ENCODE measurements at regions not wholly inside any gene's neighbourhood (a gene's known extent, or its start where the extent isn't known, plus 50 kb on each side); places are given as distances from the start of the nearest gene placed in this dataset.

DNA sequence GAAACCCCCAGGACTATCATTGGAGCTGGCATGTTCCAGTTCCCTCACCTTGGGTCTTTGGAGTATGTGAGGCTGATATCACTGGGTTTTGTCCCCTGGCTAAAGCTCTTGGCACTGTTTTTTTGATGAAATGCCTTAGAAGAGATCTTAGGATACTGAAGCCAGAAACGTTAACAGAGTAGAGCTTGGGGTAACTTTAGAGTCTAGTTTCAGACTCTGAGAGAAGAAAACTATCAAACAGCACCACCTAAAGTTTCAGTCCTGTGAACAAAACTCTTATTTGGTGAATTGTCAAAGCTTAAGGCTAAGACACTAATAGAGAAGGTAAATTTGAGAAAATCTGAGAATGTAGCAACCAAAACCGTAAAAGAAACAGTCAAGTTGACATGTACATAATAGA, 111.7 kb upstream of the PUM3 start:
- TF ChIP-seq CTCF (conservative IDR thresholded peaks at IDR 0.05 in 1 of 2, IDR thresholded peaks at IDR 0.05 in 1 of 2; ENCODE audit: low read depth in 1 of 2, low read length in 2 of 2) (no peak), EZH2 (IDR thresholded peaks at IDR 0.05; ENCODE audit: low read length, missing control alignments) (no peak)
- no peak overlapping the region for H3K27ac ChIP-seq (ENCODE audit: insufficient read depth, low read length)
- H3K9me3 ChIP-seq (ENCODE audit: control insufficient read depth, insufficient read depth, low read depth, low read length) = no peaks in the 10 kb centered on the region
- no peak overlapping the region for H2AFZ ChIP-seq (ENCODE audit: low read length)
- no peaks in the 10 kb centered on the region for H4K20me1 ChIP-seq (ENCODE audit: control insufficient read depth, extremely low read depth, insufficient read depth, low read length)
- H3K36me3 ChIP-seq (ENCODE audit: control insufficient read depth, insufficient read depth, low read length) = no peaks in the 10 kb centered on the region
- no peak overlapping the region for H3K4me2 ChIP-seq (ENCODE audit: extremely low read depth, insufficient read depth, low read length)
- DNase-seq (ENCODE audit: low read depth in 2 of 2) = no peak
- H3K27me3 ChIP-seq (ENCODE audit: control insufficient read depth, insufficient read depth, low read length) = no peaks in the 10 kb centered on the region
- H3K4me3 ChIP-seq (replicated peaks in 1 of 4; ENCODE audit: control extremely low read depth in 1 of 4, insufficient read depth in 1 of 4, low read depth in 3 of 4, low read length in 4 of 4) = no peak overlapping the region
- H3K79me2 ChIP-seq (ENCODE audit: control insufficient read depth, insufficient read depth, low read length) = no peaks in the 10 kb centered on the region
- no peak overlapping the region for H3K9ac ChIP-seq (ENCODE audit: insufficient read depth, low read length)
- H3K4me1 ChIP-seq (ENCODE audit: control insufficient read depth, extremely low read depth, insufficient read depth, low read length) = no peaks in the 10 kb centered on the region

GRCh38 chr9:2939368-2939767, 95.5 kb upstream of the PUM3 start:
- Histone ChIP-seq H3K27ac (ENCODE audit: insufficient read depth, low read length) (no peak overlapping the region), H4K20me1 (ENCODE audit: control insufficient read depth, extremely low read depth, insufficient read depth, low read length) (no peaks in the 10 kb centered on the region), H2AFZ (ENCODE audit: low read length) (no peak overlapping the region), H3K27me3 (ENCODE audit: control insufficient read depth, insufficient read depth, low read length) (no peaks in the 10 kb centered on the region), H3K4me3 (replicated peaks in 1 of 4; ENCODE audit: control extremely low read depth in 1 of 4, insufficient read depth in 1 of 4, low read depth in 3 of 4, low read length in 4 of 4) (no peak overlapping the region), H3K4me1 (ENCODE audit: control insufficient read depth, extremely low read depth, insufficient read depth, low read length) (no peaks in the 10 kb centered on the region), H3K79me2 (ENCODE audit: control insufficient read depth, insufficient read depth, low read length) (no peaks in the 10 kb centered on the region), H3K4me2 (ENCODE audit: extremely low read depth, insufficient read depth, low read length) (no peak overlapping the region), H3K36me3 (ENCODE audit: control insufficient read depth, insufficient read depth, low read length) (no peaks in the 10 kb centered on the region), H3K9me3 (ENCODE audit: control insufficient read depth, insufficient read depth, low read depth, low read length) (no peaks in the 10 kb centered on the region), H3K9ac (ENCODE audit: insufficient read depth, low read length) (no peak overlapping the region)
- TF ChIP-seq CTCF (conservative IDR thresholded peaks at IDR 0.05 in 1 of 2, IDR thresholded peaks at IDR 0.05 in 1 of 2; ENCODE audit: low read depth in 1 of 2, low read length in 2 of 2) = no peak
- TF ChIP-seq EZH2 (IDR thresholded peaks at IDR 0.05; ENCODE audit: low read length, missing control alignments) = no peak
- DNase-seq (ENCODE audit: low read depth in 2 of 2) = no peak

DNA sequence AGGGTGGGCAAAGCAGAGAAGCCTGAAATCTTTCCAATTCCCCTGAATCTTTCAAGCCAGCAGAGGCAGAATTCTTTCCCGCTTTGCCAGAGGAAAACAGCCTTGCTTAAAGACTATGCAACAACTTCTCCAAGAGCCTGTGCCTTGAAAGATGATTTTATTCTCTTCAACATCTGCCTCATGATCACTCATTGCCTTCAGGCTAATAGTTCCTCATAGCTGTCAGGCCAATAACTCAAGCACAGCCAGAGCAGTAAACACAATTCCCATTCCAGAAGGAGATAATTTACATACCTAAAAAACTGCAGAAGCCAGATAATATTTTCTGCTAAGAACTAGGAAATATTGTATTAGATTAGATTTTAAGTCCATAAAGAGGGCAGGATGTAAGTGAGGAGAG, 92.3 kb upstream of the PUM3 start:
- Histone ChIP-seq H3K9ac (ENCODE audit: insufficient read depth, low read length) (no peak overlapping the region), H3K9me3 (ENCODE audit: control insufficient read depth, insufficient read depth, low read depth, low read length) (no peaks in the 10 kb centered on the region), H3K27ac (ENCODE audit: insufficient read depth, low read length) (no peak overlapping the region), H3K36me3 (ENCODE audit: control insufficient read depth, insufficient read depth, low read length) (no peaks in the 10 kb centered on the region), H3K4me2 (ENCODE audit: extremely low read depth, insufficient read depth, low read length) (no peak overlapping the region), H3K4me1 (ENCODE audit: control insufficient read depth, extremely low read depth, insufficient read depth, low read length) (no peaks in the 10 kb centered on the region), H3K79me2 (ENCODE audit: control insufficient read depth, insufficient read depth, low read length) (no peaks in the 10 kb centered on the region), H2AFZ (ENCODE audit: low read length) (no peak overlapping the region), H4K20me1 (ENCODE audit: control insufficient read depth, extremely low read depth, insufficient read depth, low read length) (no peaks in the 10 kb centered on the region), H3K27me3 (ENCODE audit: control insufficient read depth, insufficient read depth, low read length) (no peaks in the 10 kb centered on the region), H3K4me3 (replicated peaks in 1 of 4; ENCODE audit: control extremely low read depth in 1 of 4, insufficient read depth in 1 of 4, low read depth in 3 of 4, low read length in 4 of 4) (no peak overlapping the region)
- no peak for TF ChIP-seq CTCF (conservative IDR thresholded peaks at IDR 0.05 in 1 of 2, IDR thresholded peaks at IDR 0.05 in 1 of 2; ENCODE audit: low read depth in 1 of 2, low read length in 2 of 2)
- TF ChIP-seq EZH2 (IDR thresholded peaks at IDR 0.05; ENCODE audit: low read length, missing control alignments) = no peak
- no peak for DNase-seq (ENCODE audit: low read depth in 2 of 2)
